IMR-90 (cell line): ENCODE measurements at regions not wholly inside any gene's neighbourhood (a gene's known extent, or its start where the extent isn't known, plus 50 kb on each side); places are given as distances from the start of the nearest gene placed in this dataset.

Experiments
- ATAC-seq: fragments of 200-7000 bp; cut with Tn5 transposase; 2 replicates; pipeline ENCODE4 v1.9.1; 2020; ENCODE audit warnings: low read depth, mild to moderate bottlenecking, moderate library complexity
- BruUV-seq: library from RNA; stranded (reverse); fragments of 400-500 nt; replicated peaks from 2 replicates; lab custom pipeline; 2021; lab: Mats Ljungman, UMichigan
- CTCF ChIA-PET: fragments of 300-600 bp; formaldehyde crosslinking; extraction: SDS; loops from one replicate; lab custom pipeline; 2021; ENCODE audit warnings: antibody characterized with exemption; lab: Yijun Ruan, JAX
- POLR2A ChIA-PET: fragments of 300-600 bp; sonication (Branson Sonifier 250); formaldehyde crosslinking; loops from one replicate; lab custom pipeline; 2022; ENCODE audit warnings: antibody characterized with exemption; ENCODE audit not compliant: unreplicated experiment; lab: Charles Lee
- DNase-seq: peaks from one replicate; pipeline ENCODE4 v3.0.0; 2013
- H2AFZ ChIP-seq: replicated peaks from 2 replicates; pipeline ENCODE3; 2013; ENCODE audit warnings: low read length, mild to moderate bottlenecking; ENCODE audit not compliant: poor library complexity
- H2AK5ac ChIP-seq: 2 replicates; pipeline ENCODE4 v1.6.1; 2013; ENCODE audit warnings: low read depth, low read length, inconsistent platforms
- H2AK9ac ChIP-seq: replicated peaks from 2 replicates; pipeline ENCODE3; 2013; ENCODE audit warnings: mild to moderate bottlenecking, low read depth, low read length, moderate library complexity; ENCODE audit not compliant: poor library complexity
- H2BK120ac ChIP-seq: 2 replicates; pipeline ENCODE4 v1.6.1; 2013; ENCODE audit warnings: low read depth, low read length, inconsistent platforms
- H2BK15ac ChIP-seq: 3 replicates; pipeline ENCODE4 v1.6.1; 2013; ENCODE audit warnings: low read depth, low read length, inconsistent platforms
- H2BK20ac ChIP-seq: 2 replicates; pipeline ENCODE4 v1.6.1; 2013; ENCODE audit warnings: low read depth, mild to moderate bottlenecking, inconsistent platforms, low read length, moderate library complexity
- H2BK5ac ChIP-seq: 2 replicates; pipeline ENCODE4 v1.6.1; 2013; ENCODE audit warnings: mild to moderate bottlenecking, low read depth, low read length, inconsistent platforms; ENCODE audit not compliant: poor library complexity, severe bottlenecking
- H3K14ac ChIP-seq: replicated peaks from 2 replicates; pipeline ENCODE4 v1.6.1; 2013; ENCODE audit warnings: low read depth, low read length, inconsistent platforms
- H3K18ac ChIP-seq: 2 replicates; pipeline ENCODE4 v1.6.1; 2013; ENCODE audit warnings: low read depth, low read length, control low read depth
- H3K23ac ChIP-seq: 2 replicates; pipeline ENCODE4 v1.6.1; 2013; ENCODE audit warnings: low read depth, low read length, inconsistent platforms
- H3K27ac ChIP-seq: 2 replicates; pipeline ENCODE4 v1.5.1; 2013; ENCODE audit warnings: mild to moderate bottlenecking, control low read depth, low read length; ENCODE audit not compliant: insufficient read depth
- H3K27me3 ChIP-seq: 2 replicates; pipeline ENCODE4 v1.6.1; 2013; ENCODE audit warnings: low read length; ENCODE audit not compliant: control insufficient read depth, insufficient read depth
- H3K36me3 ChIP-seq: 2 replicates; pipeline ENCODE4 v1.6.1; 2013; ENCODE audit warnings: low read length, mixed read lengths; ENCODE audit not compliant: control insufficient read depth, insufficient read depth
- H3K4ac ChIP-seq: 2 replicates; pipeline ENCODE4 v1.6.1; 2013; ENCODE audit warnings: low read depth, low read length, inconsistent platforms
- H3K4me1 ChIP-seq: 2 replicates; pipeline ENCODE4 v1.6.1; 2013; ENCODE audit warnings: low read length, mixed read lengths; ENCODE audit not compliant: control insufficient read depth, insufficient read depth
- H3K4me2 ChIP-seq: 2 replicates; pipeline ENCODE4 v1.6.1; 2013; ENCODE audit warnings: low read depth, mild to moderate bottlenecking, control low read depth, low read length, moderate library complexity
- H3K4me3 ChIP-seq: 2 replicates; pipeline ENCODE4 v1.5.1; 2013; ENCODE audit warnings: low read depth, mild to moderate bottlenecking, control low read depth, low read length, moderate library complexity; ENCODE audit not compliant: insufficient read depth
- H3K56ac ChIP-seq: 2 replicates; pipeline ENCODE4 v1.6.1; 2013; ENCODE audit warnings: low read length, inconsistent platforms; ENCODE audit not compliant: insufficient read depth; ENCODE audit errors: extremely low read depth
- H3K79me1 ChIP-seq, 2 experiments: 2 replicates each; pipeline ENCODE4 v1.6.1; 2013; ENCODE audit warnings: low read length in 2 of 2, inconsistent platforms in 1 of 2, low read depth in 1 of 2
- H3K9ac ChIP-seq: 2 replicates; pipeline ENCODE4 v1.6.1; 2013; ENCODE audit warnings: low read depth, low read length, control low read depth
- H3K9me1 ChIP-seq: 2 replicates; pipeline ENCODE4 v1.6.1; 2013; ENCODE audit warnings: low read length, inconsistent platforms; ENCODE audit not compliant: insufficient read depth
- H3K9me3 ChIP-seq: 2 replicates; pipeline ENCODE4 v1.6.1; 2013; ENCODE audit warnings: low read length; ENCODE audit not compliant: control insufficient read depth, insufficient read depth
- H4K20me1 ChIP-seq: 2 replicates; pipeline ENCODE4 v1.6.1; 2013; ENCODE audit warnings: low read length, inconsistent platforms; ENCODE audit not compliant: insufficient read depth
- H4K5ac ChIP-seq: 2 replicates; pipeline ENCODE4 v1.6.1; 2013; ENCODE audit warnings: mild to moderate bottlenecking, low read depth, low read length, control low read depth
- H4K8ac ChIP-seq, 2 experiments: 2 replicates each; pipeline ENCODE4 v1.6.1; 2013; ENCODE audit warnings: low read depth in 2 of 2, low read length in 2 of 2, control low read depth in 1 of 2, inconsistent platforms in 1 of 2
- H4K91ac ChIP-seq: 2 replicates; pipeline ENCODE4 v1.6.1; 2013; ENCODE audit warnings: low read depth, low read length, inconsistent platforms; ENCODE audit not compliant: insufficient read depth
- RAD21 ChIP-seq: IDR thresholded peaks from 2 replicates; pipeline ENCODE4 v1.6.1; 2012; ENCODE audit warnings: low read length, improper control_type of control experiment
- WGBS, 2 experiments: methylation state at CpG; one replicate each; pipeline versions ENCODE4 v1.1.5 to v1.1.7; 2013; ENCODE audit warnings: missing lambda C conversion rate in 2 of 2; ENCODE audit not compliant: insufficient read length in 1 of 2; ENCODE audit errors: extremely low coverage in 2 of 2; 5-methylcytosine and 5-hydroxymethylcytosine counted together
- dilution Hi-C: fragments of 300-500 bp; cut with HindIII; formaldehyde crosslinking; loops from one replicate; pipeline ENCODE4 v1.14.3; 2018; ENCODE audit warnings: low sequenced_read_pairs; ENCODE audit not compliant: unreplicated experiment
- in situ Hi-C: fragments of 300-500 bp; cut with MboI; formaldehyde crosslinking; loops from 3 replicates; pipeline ENCODE4 v1.14.3; 2019; ENCODE audit warnings: low sequenced_read_pairs, inconsistent platforms, mixed read lengths
- intact Hi-C: fragments of 100-400 bp; cut with micrococcal nuclease; formaldehyde crosslinking; loops from 2 replicates; pipeline ENCODE4 v1.10.0; 2022

DNA sequence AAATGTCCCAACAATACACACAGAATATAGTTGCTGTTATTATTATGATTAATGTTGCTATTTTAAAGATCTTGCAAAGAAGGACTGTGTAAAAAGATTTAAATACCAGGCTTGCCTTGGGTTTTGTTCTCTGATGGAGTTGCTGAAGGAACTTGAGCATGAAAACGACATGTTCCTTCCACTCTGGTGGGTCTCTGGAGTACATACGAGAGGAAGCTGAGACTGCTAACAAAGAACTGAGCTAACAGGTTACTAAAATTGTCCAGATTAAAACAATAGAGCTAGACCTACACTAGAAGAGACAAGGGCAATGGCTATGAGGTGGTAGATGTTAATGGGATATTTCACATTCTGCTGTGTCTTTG, 612.2 kb downstream of the TSN start:
- Histone ChIP-seq H3K9ac (no peak overlapping the region), H3K27ac (no peak overlapping the region), H2AK5ac (no peak overlapping the region), H3K27me3 (no peaks in the 10 kb centered on the region), H4K20me1 (no peaks in the 10 kb centered on the region), H3K4ac (no peak overlapping the region), H4K8ac (no peak overlapping the region), H4K5ac (no peak overlapping the region), H3K79me1 (no peaks in the 10 kb centered on the region), H3K36me3 (no peaks in the 10 kb centered on the region), H3K9me1 (no peaks in the 10 kb centered on the region), H3K4me2 (no peak overlapping the region), H2BK20ac (no peak overlapping the region), H3K4me1 (no peaks in the 10 kb centered on the region), H3K23ac (no peak overlapping the region), H3K14ac (no peak overlapping the region), H3K18ac (no peak overlapping the region), H2BK15ac (no peak overlapping the region), H3K4me3 (no peak overlapping the region), H2AK9ac (no peak overlapping the region), H3K56ac (no peak overlapping the region), H2BK120ac (no peak overlapping the region), H2BK5ac (no peak overlapping the region), H3K9me3 (peaks cover 2% of the 10 kb centered on the region; the same call in 1 of the 2 replicates), H4K91ac (no peak overlapping the region), H2AFZ (no peak overlapping the region)
- ChIA-PET CTCF (no interaction called here), POLR2A (no interaction called here)
- DNase-seq (no peak), ATAC-seq (no peak)
- dilution Hi-C loops (no loop called here), intact Hi-C loops (no loop called here), in situ Hi-C loops (no loop called here)
- no peak for TF ChIP-seq RAD21
- no TSS peak for BruUV-seq
- WGBS, 2 experiments = no CpG with 5 or more reads among the region's 2 CpGs
